ENCODE measurements at regions not wholly inside any gene's neighbourhood (a gene's known extent, or its start where the extent isn't known, plus 50 kb on each side); places are given as distances from the start of the nearest gene placed in this dataset.
A peak's percentile ranks its signal among the peaks of the same experiment; 100 is the strongest.

DNA sequence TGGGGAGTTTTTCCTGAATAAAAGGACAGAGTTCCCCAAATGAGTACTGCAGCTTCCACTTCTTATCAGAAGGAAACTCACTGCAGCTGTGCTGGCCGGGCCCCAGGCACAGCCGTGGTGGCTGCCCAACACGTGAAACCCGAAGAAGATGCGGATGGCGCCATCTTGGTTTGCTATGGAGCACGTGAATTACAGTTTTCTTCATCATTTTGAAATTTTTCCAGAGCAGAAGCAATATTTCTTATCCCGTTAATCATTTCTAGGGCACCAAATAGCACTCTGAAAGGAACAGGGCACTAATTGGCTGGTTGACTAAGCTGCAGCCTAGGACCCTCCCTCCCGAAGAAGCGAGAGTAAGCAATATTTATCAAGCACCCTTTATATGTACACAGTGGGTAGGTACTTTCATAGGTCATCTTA is 63.2 kb upstream of the EPS8L3 start:
- DNase-seq (no peak), ATAC-seq (no peak)
- Histone ChIP-seq H3K9me3 (no peaks in the 10 kb centered on the region), H3K4me3 (no peak overlapping the region), H3K27me3 (no peaks in the 10 kb centered on the region), H3K36me3 (no peaks in the 10 kb centered on the region), H3K27ac (no peak overlapping the region), H3K4me1 (peaks cover 26 to 33% of the 10 kb centered on the region in 2 donors)
- intact Hi-C loops (cut with DNase I; ENCODE audit: low total_unique reads) (no loop called here), in situ Hi-C loops (cut with MboI; ENCODE audit: low sequenced_read_pairs in 4 of 4) (no loop called here)
- TF ChIP-seq POLR2A (IDR thresholded peaks at IDR 0.05): no peak
- TF ChIP-seq CTCF (IDR thresholded peaks at IDR 0.05 in 4 of 5, conservative IDR thresholded peaks at IDR 0.05 in 1 of 5): no peak

GRCh38 chr1:109826446-109826845 is 62.7 kb upstream of the EPS8L3 start:
- Histone ChIP-seq H3K4me3 (no peak overlapping the region), H3K4me1 (peaks cover 31 to 38% of the 10 kb centered on the region in 2 donors), H3K9me3 (no peaks in the 10 kb centered on the region), H3K27me3 (no peaks in the 10 kb centered on the region), H3K36me3 (no peaks in the 10 kb centered on the region), H3K27ac (peak overlapping the region in 1 of 4 donors; percentile 24)
- ATAC-seq (no peak), DNase-seq (no peak)
- in situ Hi-C loops (cut with MboI; ENCODE audit: low sequenced_read_pairs in 4 of 4) (no loop called here), intact Hi-C loops (cut with DNase I; ENCODE audit: low total_unique reads) (no loop called here)
- TF ChIP-seq CTCF (IDR thresholded peaks at IDR 0.05 in 4 of 5, conservative IDR thresholded peaks at IDR 0.05 in 1 of 5) (no peak), POLR2A (IDR thresholded peaks at IDR 0.05) (no peak)

DNA sequence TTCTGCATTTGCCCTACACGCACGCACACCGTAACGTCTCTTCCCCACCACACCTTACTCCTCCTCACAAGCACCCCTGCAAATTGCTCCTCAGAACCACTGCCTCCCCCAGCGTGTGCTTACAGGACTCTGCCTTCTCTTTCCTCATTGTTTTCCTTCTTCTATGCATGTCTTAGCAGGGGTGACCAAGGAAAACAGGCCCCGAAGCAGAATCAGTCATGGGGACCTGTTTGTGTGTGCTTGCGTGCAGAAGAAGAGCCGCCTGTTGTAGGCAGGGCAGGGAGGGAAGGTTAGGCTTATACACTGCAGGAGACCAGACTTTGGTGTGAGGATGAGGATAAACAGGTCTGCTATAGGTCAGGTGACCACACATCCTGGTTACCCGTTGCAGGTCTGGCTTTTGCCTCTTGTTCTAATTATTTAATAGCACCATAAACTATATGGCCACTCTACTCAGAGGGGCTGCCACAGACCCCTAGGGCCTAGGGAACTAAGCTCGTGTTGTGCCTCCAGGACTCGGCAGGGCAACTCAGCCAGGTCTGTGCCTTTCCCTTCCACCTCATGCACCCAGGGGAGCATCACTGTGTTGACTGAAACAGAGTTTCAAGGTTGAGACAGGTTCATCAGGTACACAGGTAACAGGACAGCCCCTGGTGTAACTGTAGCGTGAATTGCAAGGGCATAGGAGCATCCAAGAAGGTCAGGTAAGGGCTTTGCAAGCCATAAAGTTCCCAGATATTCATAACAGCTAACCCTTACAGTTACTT is 60.8 kb upstream of the EPS8L3 start:
- Histone ChIP-seq H3K27ac (peak overlapping the region; percentile 55 to 83 (median 81)), H3K36me3 (no peaks in the 10 kb centered on the region), H3K9me3 (no peaks in the 10 kb centered on the region), H3K4me1 (peaks cover 32 to 45% of the 10 kb centered on the region in 2 donors), H3K4me3 (no peak overlapping the region), H3K27me3 (no peaks in the 10 kb centered on the region)
- ATAC-seq (no peak), DNase-seq (no peak)
- intact Hi-C loops (cut with DNase I; ENCODE audit: low total_unique reads) (loop anchor here (5.0 kb wide), 1 partner anchor 88 kb away; the partner anchor contains the start of gene CSF1), in situ Hi-C loops (cut with MboI; ENCODE audit: low sequenced_read_pairs in 4 of 4) (no loop called here)
- TF ChIP-seq POLR2A (IDR thresholded peaks at IDR 0.05) (no peak), CTCF (IDR thresholded peaks at IDR 0.05 in 4 of 5, conservative IDR thresholded peaks at IDR 0.05 in 1 of 5) (no peak)

DNA sequence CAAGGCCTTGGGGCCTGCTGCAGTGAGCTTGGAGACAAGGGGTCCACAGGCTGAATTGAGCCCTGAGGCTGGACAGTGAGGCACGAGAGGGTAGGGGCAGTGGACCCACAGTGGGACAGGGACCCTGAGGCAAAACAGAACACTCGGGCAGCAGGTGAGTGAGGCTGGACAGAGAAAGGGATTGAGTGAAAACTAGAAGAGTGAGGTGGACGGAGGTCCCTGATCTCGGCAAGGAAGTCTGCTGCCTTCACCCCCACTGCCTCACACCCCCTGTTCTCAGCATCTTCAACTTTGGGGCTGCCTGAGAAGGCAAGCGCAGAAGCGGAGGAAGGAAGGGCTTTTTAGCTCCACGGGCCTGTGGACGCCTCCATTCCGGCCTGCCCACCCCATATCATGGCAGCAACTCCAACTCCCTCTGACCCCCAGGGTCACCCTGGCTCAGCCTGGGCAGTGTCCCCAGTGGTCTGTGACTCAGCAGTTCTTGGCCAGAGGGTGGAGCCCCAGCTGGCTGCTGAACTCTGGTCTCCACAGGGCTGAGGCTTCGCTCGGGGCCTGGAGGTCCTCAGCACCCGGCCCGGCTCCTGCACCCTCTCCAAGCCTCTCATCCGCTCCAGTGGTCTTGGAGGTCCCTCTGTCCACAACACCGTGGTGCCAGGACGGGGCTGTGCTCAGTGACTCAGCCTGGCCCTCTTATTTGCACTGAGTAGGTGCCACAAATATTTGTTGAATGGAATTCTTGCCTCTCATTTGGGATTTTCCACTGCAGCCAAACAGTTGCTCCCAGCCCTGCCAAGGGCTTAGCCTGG is 60.0 kb upstream of the EPS8L3 start:
- Histone ChIP-seq H3K27me3 (no peaks in the 10 kb centered on the region), H3K9me3 (no peaks in the 10 kb centered on the region), H3K36me3 (no peaks in the 10 kb centered on the region), H3K4me3 (no peak overlapping the region), H3K27ac (peak overlapping the region; percentile 55 to 83 (median 81)), H3K4me1 (peaks cover 32 to 45% of the 10 kb centered on the region in 2 donors)
- intact Hi-C loops (cut with DNase I; ENCODE audit: low total_unique reads) (loop anchor here (5.0 kb wide), 1 partner anchor 89 kb away; the partner anchor contains the start of gene CSF1), in situ Hi-C loops (cut with MboI; ENCODE audit: low sequenced_read_pairs in 4 of 4) (no loop called here)
- ATAC-seq (peak in 1 of 2 donors; percentile 16), DNase-seq (peak in 1 of 2 donors; percentile 56)
- TF ChIP-seq POLR2A (IDR thresholded peaks at IDR 0.05) (no peak), CTCF (IDR thresholded peaks at IDR 0.05 in 4 of 5, conservative IDR thresholded peaks at IDR 0.05 in 1 of 5) (no peak)
